ENCODE measurements at regions not wholly inside any gene's neighbourhood (a gene's known extent, or its start where the extent isn't known, plus 50 kb on each side); places are given as distances from the start of the nearest gene placed in this dataset.

- TF ChIP-seq RFX5 (IDR thresholded peaks at IDR 0.05; ENCODE audit: low read depth, low read length) (no peak), HDAC6 (IDR thresholded peaks at IDR 0.05; ENCODE audit: unreplicated experiment) (no peak), FOS (IDR thresholded peaks at IDR 0.05; ENCODE audit: borderline replicate concordance, extremely low read depth, insufficient read length) (no peak), EP300 (IDR thresholded peaks at IDR 0.05; ENCODE audit: borderline replicate concordance in 1 of 2, control insufficient read depth in 1 of 2, low read depth in 2 of 2, low read length in 2 of 2) (no peak), SP1 (IDR thresholded peaks at IDR 0.05; ENCODE audit: low read depth, low read length) (no peak), CREB1 (IDR thresholded peaks at IDR 0.05; ENCODE audit: low read depth) (no peak)
- TF ChIP-seq, protein P1, sequence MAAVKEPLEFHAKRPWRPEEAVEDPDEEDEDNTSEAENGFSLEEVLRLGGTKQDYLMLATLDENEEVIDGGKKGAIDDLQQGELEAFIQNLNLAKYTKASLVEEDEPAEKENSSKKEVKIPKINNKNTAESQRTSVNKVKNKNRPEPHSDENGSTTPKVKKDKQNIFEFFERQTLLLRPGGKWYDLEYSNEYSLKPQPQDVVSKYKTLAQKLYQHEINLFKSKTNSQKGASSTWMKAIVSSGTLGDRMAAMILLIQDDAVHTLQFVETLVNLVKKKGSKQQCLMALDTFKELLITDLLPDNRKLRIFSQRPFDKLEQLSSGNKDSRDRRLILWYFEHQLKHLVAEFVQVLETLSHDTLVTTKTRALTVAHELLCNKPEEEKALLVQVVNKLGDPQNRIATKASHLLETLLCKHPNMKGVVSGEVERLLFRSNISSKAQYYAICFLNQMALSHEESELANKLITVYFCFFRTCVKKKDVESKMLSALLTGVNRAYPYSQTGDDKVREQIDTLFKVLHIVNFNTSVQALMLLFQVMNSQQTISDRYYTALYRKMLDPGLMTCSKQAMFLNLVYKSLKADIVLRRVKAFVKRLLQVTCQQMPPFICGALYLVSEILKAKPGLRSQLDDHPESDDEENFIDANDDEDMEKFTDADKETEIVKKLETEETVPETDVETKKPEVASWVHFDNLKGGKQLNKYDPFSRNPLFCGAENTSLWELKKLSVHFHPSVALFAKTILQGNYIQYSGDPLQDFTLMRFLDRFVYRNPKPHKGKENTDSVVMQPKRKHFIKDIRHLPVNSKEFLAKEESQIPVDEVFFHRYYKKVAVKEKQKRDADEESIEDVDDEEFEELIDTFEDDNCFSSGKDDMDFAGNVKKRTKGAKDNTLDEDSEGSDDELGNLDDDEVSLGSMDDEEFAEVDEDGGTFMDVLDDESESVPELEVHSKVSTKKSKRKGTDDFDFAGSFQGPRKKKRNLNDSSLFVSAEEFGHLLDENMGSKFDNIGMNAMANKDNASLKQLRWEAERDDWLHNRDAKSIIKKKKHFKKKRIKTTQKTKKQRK (IDR thresholded peaks at IDR 0.05; ENCODE audit: low read depth, low read length): no peak
- TF ChIP-seq, protein P2, sequence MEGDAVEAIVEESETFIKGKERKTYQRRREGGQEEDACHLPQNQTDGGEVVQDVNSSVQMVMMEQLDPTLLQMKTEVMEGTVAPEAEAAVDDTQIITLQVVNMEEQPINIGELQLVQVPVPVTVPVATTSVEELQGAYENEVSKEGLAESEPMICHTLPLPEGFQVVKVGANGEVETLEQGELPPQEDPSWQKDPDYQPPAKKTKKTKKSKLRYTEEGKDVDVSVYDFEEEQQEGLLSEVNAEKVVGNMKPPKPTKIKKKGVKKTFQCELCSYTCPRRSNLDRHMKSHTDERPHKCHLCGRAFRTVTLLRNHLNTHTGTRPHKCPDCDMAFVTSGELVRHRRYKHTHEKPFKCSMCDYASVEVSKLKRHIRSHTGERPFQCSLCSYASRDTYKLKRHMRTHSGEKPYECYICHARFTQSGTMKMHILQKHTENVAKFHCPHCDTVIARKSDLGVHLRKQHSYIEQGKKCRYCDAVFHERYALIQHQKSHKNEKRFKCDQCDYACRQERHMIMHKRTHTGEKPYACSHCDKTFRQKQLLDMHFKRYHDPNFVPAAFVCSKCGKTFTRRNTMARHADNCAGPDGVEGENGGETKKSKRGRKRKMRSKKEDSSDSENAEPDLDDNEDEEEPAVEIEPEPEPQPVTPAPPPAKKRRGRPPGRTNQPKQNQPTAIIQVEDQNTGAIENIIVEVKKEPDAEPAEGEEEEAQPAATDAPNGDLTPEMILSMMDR (IDR thresholded peaks at IDR 0.05 in 2 of 3, conservative IDR thresholded peaks at IDR 0.05 in 1 of 3; ENCODE audit: control insufficient read depth in 2 of 3, extremely low read depth in 1 of 3, insufficient read depth in 1 of 3, low read depth in 3 of 3, low read length in 3 of 3): no peak
- TF ChIP-seq, protein P3, sequence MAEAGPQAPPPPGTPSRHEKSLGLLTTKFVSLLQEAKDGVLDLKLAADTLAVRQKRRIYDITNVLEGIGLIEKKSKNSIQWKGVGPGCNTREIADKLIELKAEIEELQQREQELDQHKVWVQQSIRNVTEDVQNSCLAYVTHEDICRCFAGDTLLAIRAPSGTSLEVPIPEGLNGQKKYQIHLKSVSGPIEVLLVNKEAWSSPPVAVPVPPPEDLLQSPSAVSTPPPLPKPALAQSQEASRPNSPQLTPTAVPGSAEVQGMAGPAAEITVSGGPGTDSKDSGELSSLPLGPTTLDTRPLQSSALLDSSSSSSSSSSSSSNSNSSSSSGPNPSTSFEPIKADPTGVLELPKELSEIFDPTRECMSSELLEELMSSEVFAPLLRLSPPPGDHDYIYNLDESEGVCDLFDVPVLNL (IDR thresholded peaks at IDR 0.05; ENCODE audit: low read depth, low read length): no peak
- TF ChIP-seq, protein P4, sequence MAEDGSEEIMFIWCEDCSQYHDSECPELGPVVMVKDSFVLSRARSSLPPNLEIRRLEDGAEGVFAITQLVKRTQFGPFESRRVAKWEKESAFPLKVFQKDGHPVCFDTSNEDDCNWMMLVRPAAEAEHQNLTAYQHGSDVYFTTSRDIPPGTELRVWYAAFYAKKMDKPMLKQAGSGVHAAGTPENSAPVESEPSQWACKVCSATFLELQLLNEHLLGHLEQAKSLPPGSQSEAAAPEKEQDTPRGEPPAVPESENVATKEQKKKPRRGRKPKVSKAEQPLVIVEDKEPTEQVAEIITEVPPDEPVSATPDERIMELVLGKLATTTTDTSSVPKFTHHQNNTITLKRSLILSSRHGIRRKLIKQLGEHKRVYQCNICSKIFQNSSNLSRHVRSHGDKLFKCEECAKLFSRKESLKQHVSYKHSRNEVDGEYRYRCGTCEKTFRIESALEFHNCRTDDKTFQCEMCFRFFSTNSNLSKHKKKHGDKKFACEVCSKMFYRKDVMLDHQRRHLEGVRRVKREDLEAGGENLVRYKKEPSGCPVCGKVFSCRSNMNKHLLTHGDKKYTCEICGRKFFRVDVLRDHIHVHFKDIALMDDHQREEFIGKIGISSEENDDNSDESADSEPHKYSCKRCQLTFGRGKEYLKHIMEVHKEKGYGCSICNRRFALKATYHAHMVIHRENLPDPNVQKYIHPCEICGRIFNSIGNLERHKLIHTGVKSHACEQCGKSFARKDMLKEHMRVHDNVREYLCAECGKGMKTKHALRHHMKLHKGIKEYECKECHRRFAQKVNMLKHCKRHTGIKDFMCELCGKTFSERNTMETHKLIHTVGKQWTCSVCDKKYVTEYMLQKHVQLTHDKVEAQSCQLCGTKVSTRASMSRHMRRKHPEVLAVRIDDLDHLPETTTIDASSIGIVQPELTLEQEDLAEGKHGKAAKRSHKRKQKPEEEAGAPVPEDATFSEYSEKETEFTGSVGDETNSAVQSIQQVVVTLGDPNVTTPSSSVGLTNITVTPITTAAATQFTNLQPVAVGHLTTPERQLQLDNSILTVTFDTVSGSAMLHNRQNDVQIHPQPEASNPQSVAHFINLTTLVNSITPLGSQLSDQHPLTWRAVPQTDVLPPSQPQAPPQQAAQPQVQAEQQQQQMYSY (CRISPR knock-in tag; IDR thresholded peaks at IDR 0.05): no peak
Observed at GRCh38 chr4:104735174-104735573, 240.5 kb upstream of the CXXC4 start.

All from GM12878 (cell line).